DND-41 (cell line): ENCODE measurements at regions not wholly inside any gene's neighbourhood (a gene's known extent, or its start where the extent isn't known, plus 50 kb on each side); places are given as distances from the start of the nearest gene placed in this dataset.
A peak's percentile ranks its signal among the peaks of the same experiment; 100 is the strongest.
"Not testable (repeated sequence)": the region's sequence is repeated elsewhere in the genome, so short reads cannot be mapped to it uniquely, and the experiment has no call there.

Experiments
- ATAC-seq: fragments of 200-7000 bp; cut with Tn5 transposase; 3 replicates; pipeline ENCODE4 v1.9.1; 2021; ENCODE audit warnings: low read depth; ENCODE audit not compliant: insufficient read depth
- DNase-seq: peaks from one replicate; pipeline ENCODE4 v3.0.0-alpha.2; 2020
- H2AFZ ChIP-seq: 2 replicates; pipeline ENCODE4 v1.6.0; 2012; ENCODE audit warnings: low read depth, low read length
- H3K27ac ChIP-seq: 2 replicates; pipeline ENCODE4 v1.5.1; 2012; ENCODE audit warnings: low read length, inconsistent platforms
- H3K27me3 ChIP-seq: fragments of 200-600 bp; sonication (generic); 2 replicates; pipeline ENCODE4 v1.6.0; 2012; ENCODE audit warnings: low read length, mild to moderate bottlenecking, inconsistent platforms; ENCODE audit not compliant: insufficient read depth, poor library complexity
- H3K36me3 ChIP-seq: 2 replicates; pipeline ENCODE4 v1.5.1; 2012; ENCODE audit warnings: low read length, inconsistent platforms; ENCODE audit not compliant: insufficient read depth
- H3K4me1 ChIP-seq: 2 replicates; pipeline ENCODE4 v1.5.1; 2012; ENCODE audit warnings: mild to moderate bottlenecking, low read length; ENCODE audit not compliant: insufficient read depth
- H3K4me2 ChIP-seq: 2 replicates; pipeline ENCODE4 v1.6.0; 2012; ENCODE audit warnings: mild to moderate bottlenecking, moderate library complexity, low read length, inconsistent platforms; ENCODE audit not compliant: insufficient read depth
- H3K4me3 ChIP-seq, 2 experiments: fragments of 200-600 bp in 1 of 2; shearing (Covaris generic) in 1 of 2; 2 replicates each; pipeline ENCODE4 v1.5.1; 2012 to 2016; ENCODE audit warnings: inconsistent platforms in 2 of 2, low read length in 2 of 2, mild to moderate bottlenecking in 2 of 2, low read depth in 1 of 2, moderate library complexity in 1 of 2
- H3K79me2 ChIP-seq: 2 replicates; pipeline ENCODE4 v1.6.0; 2012; ENCODE audit warnings: low read length, inconsistent platforms; ENCODE audit not compliant: insufficient read depth
- H3K9ac ChIP-seq: 2 replicates; pipeline ENCODE4 v1.6.0; 2012; ENCODE audit warnings: low read depth, mild to moderate bottlenecking, inconsistent platforms, low read length, moderate library complexity
- H3K9me3 ChIP-seq: 2 replicates; pipeline ENCODE4 v1.5.1; 2012; ENCODE audit warnings: low read length, moderate library complexity, mild to moderate bottlenecking, inconsistent platforms; ENCODE audit not compliant: insufficient read depth, severe bottlenecking
- H4K20me1 ChIP-seq: 2 replicates; pipeline ENCODE4 v1.6.0; 2012; ENCODE audit warnings: low read length; ENCODE audit not compliant: insufficient read depth
- EZH2 ChIP-seq: IDR thresholded peaks from 3 replicates; pipeline ENCODE4 v1.6.1; 2012; ENCODE audit warnings: borderline replicate concordance, low read depth, mild to moderate bottlenecking, moderate library complexity, low read length, inconsistent platforms; ENCODE audit not compliant: severe bottlenecking
- TF ChIP-seq, protein P1 (sequence below): IDR thresholded peaks from 2 replicates; pipeline ENCODE4 v1.5.1; 2012; ENCODE audit warnings: borderline replicate concordance, low read length, moderate library complexity, mild to moderate bottlenecking; ENCODE audit not compliant: poor library complexity, severe bottlenecking; ENCODE audit errors: extremely low read depth

DNA sequence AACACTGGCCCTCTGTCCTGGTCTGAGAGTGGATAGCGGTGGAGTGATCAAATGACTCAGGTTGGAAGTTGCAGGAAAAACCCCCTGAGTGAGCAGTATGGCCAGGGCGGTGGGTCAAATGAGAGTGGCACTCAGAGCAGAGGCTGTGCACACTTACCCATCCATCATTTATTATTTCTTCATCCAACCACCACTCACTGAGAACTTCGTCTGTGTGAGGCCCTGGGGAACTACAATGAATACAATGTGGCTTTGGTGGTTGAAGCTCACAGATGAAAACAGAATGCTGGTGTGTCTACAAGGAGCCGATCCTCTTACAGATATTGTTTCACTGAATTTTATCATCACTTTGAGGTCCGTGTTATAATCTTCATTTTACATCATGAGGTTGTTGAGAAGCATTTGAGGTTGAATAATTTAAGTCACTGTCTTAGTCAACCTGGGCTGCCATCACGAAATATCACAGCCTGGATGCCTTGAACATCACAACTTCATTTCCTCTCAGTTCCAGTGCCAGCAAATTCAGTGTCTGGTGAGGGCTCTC lies 73.4 kb upstream of the ID2 start:
- Histone ChIP-seq H3K4me1 (no peaks in the 10 kb centered on the region), H3K36me3 (no peaks in the 10 kb centered on the region), H2AFZ (no peak overlapping the region), H3K4me2 (no peak overlapping the region), H3K79me2 (no peaks in the 10 kb centered on the region), H4K20me1 (no peaks in the 10 kb centered on the region), H3K27me3 (no peaks in the 10 kb centered on the region), H3K27ac (no peak overlapping the region), H3K9ac (no peak overlapping the region), H3K9me3 (no peaks in the 10 kb centered on the region), H3K4me3 (no peak overlapping the region)
- DNase-seq (peak; percentile 18), ATAC-seq (peak; percentile 79)
- TF ChIP-seq EZH2 = no peak
- TF ChIP-seq, protein P1, sequence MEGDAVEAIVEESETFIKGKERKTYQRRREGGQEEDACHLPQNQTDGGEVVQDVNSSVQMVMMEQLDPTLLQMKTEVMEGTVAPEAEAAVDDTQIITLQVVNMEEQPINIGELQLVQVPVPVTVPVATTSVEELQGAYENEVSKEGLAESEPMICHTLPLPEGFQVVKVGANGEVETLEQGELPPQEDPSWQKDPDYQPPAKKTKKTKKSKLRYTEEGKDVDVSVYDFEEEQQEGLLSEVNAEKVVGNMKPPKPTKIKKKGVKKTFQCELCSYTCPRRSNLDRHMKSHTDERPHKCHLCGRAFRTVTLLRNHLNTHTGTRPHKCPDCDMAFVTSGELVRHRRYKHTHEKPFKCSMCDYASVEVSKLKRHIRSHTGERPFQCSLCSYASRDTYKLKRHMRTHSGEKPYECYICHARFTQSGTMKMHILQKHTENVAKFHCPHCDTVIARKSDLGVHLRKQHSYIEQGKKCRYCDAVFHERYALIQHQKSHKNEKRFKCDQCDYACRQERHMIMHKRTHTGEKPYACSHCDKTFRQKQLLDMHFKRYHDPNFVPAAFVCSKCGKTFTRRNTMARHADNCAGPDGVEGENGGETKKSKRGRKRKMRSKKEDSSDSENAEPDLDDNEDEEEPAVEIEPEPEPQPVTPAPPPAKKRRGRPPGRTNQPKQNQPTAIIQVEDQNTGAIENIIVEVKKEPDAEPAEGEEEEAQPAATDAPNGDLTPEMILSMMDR = no peak

- Histone ChIP-seq H3K79me2 (no peaks in the 10 kb centered on the region), H3K4me1 (no peaks in the 10 kb centered on the region), H3K36me3 (no peaks in the 10 kb centered on the region), H3K4me3 (no peak overlapping the region), H4K20me1 (no peaks in the 10 kb centered on the region), H3K9ac (no peak overlapping the region), H3K4me2 (no peak overlapping the region), H2AFZ (no peak overlapping the region), H3K27me3 (no peaks in the 10 kb centered on the region), H3K9me3 (no peaks in the 10 kb centered on the region), H3K27ac (no peak overlapping the region)
- ATAC-seq (no peak), DNase-seq (no peak)
- TF ChIP-seq, protein P1 = no peak
- no peak for TF ChIP-seq EZH2
Measured at GRCh38 chr2:8609357-8609811, 72.5 kb upstream of the ID2 start.

GRCh38 chr2:8610775-8611174 lies 71.1 kb upstream of the ID2 start:
- H3K4me1 ChIP-seq, H3K27me3 ChIP-seq, H2AFZ ChIP-seq, DNase-seq, H3K9me3 ChIP-seq, H3K4me3 ChIP-seq, H3K79me2 ChIP-seq, H4K20me1 ChIP-seq, ATAC-seq, H3K27ac ChIP-seq, H3K9ac ChIP-seq, H3K36me3 ChIP-seq, H3K4me2 ChIP-seq: not testable (repeated sequence)

DNA sequence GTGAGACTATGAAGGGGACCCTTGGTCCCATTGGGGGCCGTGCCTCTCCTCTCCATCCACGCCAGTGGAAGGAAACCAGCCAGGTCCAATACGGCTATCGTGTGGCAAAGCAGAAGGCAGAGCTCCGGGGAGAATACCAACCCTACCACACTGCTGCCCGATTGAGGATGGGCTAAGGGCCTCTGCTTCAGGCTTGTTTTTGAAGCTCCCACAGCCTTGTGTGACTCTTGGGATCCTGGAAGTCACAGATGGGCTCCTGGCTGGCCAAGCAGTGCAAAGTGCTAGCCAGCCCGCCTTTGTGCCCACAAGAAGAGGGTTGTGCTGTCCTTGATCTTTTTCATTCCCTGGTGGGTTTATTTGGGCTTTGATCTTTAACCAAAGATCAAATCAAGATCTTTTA lies 70.6 kb upstream of the ID2 start:
- TF ChIP-seq EZH2 = no peak
- TF ChIP-seq, protein P1 = no peak
- ATAC-seq (no peak), DNase-seq (no peak)
- Histone ChIP-seq H3K4me1 (no peaks in the 10 kb centered on the region), H3K4me3 (no peak overlapping the region), H2AFZ (no peak overlapping the region), H3K36me3 (no peaks in the 10 kb centered on the region), H3K9ac (no peak overlapping the region), H3K79me2 (no peaks in the 10 kb centered on the region), H3K27ac (no peak overlapping the region), H4K20me1 (no peaks in the 10 kb centered on the region), H3K4me2 (no peak overlapping the region), H3K9me3 (no peaks in the 10 kb centered on the region), H3K27me3 (no peaks in the 10 kb centered on the region)
